Activated T-cell treated with anti-CD3 and anti-CD28 coated beads for 24 hours (primary cell): ENCODE measurements at regions not wholly inside any gene's neighbourhood (a gene's known extent, or its start where the extent isn't known, plus 50 kb on each side); places are given as distances from the start of the nearest gene placed in this dataset.

Experiments used
- DNase-seq: peaks from one replicate; pipeline ENCODE4 v3.0.0-alpha.2; 2020; ENCODE audit warnings: low read depth

- DNase-seq = no peak
Observed at GRCh38 chr18:41038071-41038470, 917.0 kb upstream of the PIK3C3 start.

GRCh38 chr18:41036346-41036745 is 918.7 kb upstream of the PIK3C3 start:
- no peak for DNase-seq

GRCh38 chr18:41034413-41034812 is 920.6 kb upstream of the PIK3C3 start:
- DNase-seq = no peak

GRCh38 chr18:41025666-41026065 is 929.4 kb upstream of the PIK3C3 start:
- DNase-seq = no peak

GRCh38 chr18:41024792-41025191 is 930.2 kb upstream of the PIK3C3 start:
- DNase-seq = no peak

- DNase-seq = no peak
Observed at GRCh38 chr18:41022484-41022883, 932.5 kb upstream of the PIK3C3 start.

- no peak for DNase-seq
Observed at GRCh38 chr18:41021089-41021488, 933.9 kb upstream of the PIK3C3 start.

GRCh38 chr18:41012194-41012593 is 942.8 kb upstream of the PIK3C3 start:
- DNase-seq = no peak

- no peak for DNase-seq
Observed at GRCh38 chr18:41009926-41010325, 945.1 kb upstream of the PIK3C3 start.

GRCh38 chr18:41004324-41004723 is 950.7 kb upstream of the PIK3C3 start:
- no peak for DNase-seq

- no peak for DNase-seq
Observed at GRCh38 chr18:40995529-40995928, 959.5 kb upstream of the PIK3C3 start.

- DNase-seq = no peak
Observed at GRCh38 chr18:40993363-40993762, 961.7 kb upstream of the PIK3C3 start.

GRCh38 chr18:40987581-40987980 is 967.5 kb upstream of the PIK3C3 start:
- no peak for DNase-seq

GRCh38 chr18:40985436-40985835 is 969.6 kb upstream of the PIK3C3 start:
- no peak for DNase-seq

- DNase-seq = no peak
Observed at GRCh38 chr18:40984856-40985255, 970.2 kb upstream of the PIK3C3 start.

GRCh38 chr18:40983835-40984234 is 971.2 kb upstream of the PIK3C3 start:
- no peak for DNase-seq

GRCh38 chr18:40980171-40980570 is 974.9 kb upstream of the PIK3C3 start:
- no peak for DNase-seq

GRCh38 chr18:40976050-40976449 is 979.0 kb upstream of the PIK3C3 start:
- DNase-seq = no peak

- DNase-seq = no peak
Observed at GRCh38 chr18:40974448-40974847, 980.6 kb upstream of the PIK3C3 start.

GRCh38 chr18:40962784-40963183 is 992.2 kb upstream of the PIK3C3 start:
- DNase-seq = no peak

- no peak for DNase-seq
Observed at GRCh38 chr18:40957533-40958070, 997.4 kb upstream of the PIK3C3 start.

- DNase-seq = no peak
Observed at GRCh38 chr18:40956213-40956612, 998.8 kb upstream of the PIK3C3 start.

- DNase-seq = no peak
Observed at GRCh38 chr18:40955351-40955750, 999.7 kb upstream of the PIK3C3 start.

- DNase-seq = no peak
Observed at GRCh38 chr18:40949114-40949950, 1005.7 kb upstream of the PIK3C3 start.
